ENCODE measurements at regions not wholly inside any gene's neighbourhood (a gene's known extent, or its start where the extent isn't known, plus 50 kb on each side); places are given as distances from the start of the nearest gene placed in this dataset.

DNA sequence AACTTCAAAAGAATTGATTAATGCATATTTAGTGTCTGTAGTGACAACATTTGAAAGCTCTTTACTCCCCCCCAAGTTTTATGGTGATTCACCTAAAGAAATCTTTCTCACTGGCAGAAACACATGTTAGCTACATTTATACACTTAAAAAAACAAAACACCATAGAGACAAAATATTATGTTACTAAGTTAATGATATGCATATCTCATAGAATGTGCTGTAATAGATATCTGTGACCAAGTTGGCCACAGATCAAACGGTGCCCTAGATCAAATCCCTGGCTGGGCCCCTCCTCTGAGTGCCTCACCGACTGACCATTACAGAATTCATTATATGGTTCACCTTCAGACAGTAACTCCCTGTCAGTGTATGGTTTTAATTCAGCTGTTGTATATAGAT, 322.1 kb upstream of the LYPLAL1 start:
- Mint-ChIP-seq H3K27me3 (ENCODE audit: low read depth) (peaks cover 4% of the 10 kb centered on the region), H3K27ac (peak overlapping the region; percentile 72 to 94 (median 73)), H3K36me3 (ENCODE audit: low read depth) (no peaks in the 10 kb centered on the region), H3K9me3 (peaks cover 2% of the 10 kb centered on the region), H3K4me3 (no peak overlapping the region), H3K4me1 (peaks cover 26% of the 10 kb centered on the region)
- TF ChIP-seq, protein P1, sequence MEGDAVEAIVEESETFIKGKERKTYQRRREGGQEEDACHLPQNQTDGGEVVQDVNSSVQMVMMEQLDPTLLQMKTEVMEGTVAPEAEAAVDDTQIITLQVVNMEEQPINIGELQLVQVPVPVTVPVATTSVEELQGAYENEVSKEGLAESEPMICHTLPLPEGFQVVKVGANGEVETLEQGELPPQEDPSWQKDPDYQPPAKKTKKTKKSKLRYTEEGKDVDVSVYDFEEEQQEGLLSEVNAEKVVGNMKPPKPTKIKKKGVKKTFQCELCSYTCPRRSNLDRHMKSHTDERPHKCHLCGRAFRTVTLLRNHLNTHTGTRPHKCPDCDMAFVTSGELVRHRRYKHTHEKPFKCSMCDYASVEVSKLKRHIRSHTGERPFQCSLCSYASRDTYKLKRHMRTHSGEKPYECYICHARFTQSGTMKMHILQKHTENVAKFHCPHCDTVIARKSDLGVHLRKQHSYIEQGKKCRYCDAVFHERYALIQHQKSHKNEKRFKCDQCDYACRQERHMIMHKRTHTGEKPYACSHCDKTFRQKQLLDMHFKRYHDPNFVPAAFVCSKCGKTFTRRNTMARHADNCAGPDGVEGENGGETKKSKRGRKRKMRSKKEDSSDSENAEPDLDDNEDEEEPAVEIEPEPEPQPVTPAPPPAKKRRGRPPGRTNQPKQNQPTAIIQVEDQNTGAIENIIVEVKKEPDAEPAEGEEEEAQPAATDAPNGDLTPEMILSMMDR (IDR thresholded peaks at IDR 0.05; ENCODE audit: unreplicated experiment in 3 of 3) = no peak

DNA sequence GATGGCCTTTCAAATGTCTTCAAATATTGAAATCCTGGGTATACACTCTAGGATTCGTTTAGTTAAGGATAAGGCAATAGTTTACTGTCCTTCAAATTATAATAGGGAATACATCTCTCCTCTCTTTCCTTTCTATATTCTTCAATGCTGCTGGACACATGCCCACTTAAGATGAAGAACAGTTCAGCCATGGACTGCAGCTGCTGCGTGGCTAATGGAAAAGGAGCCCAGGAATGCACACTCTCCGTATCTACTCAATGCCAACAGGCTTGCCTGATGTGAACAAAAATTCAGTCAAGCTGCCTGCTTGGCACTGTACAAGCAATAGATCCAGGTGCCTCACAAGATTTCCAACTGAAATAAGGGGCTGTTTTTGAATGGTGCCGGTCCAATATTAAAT, 321.2 kb upstream of the LYPLAL1 start:
- Mint-ChIP-seq H3K27me3 (ENCODE audit: low read depth) (peaks cover 4% of the 10 kb centered on the region), H3K9me3 (peaks cover 5% of the 10 kb centered on the region), H3K36me3 (ENCODE audit: low read depth) (no peaks in the 10 kb centered on the region), H3K4me1 (peaks cover 26% of the 10 kb centered on the region), H3K4me3 (no peak overlapping the region), H3K27ac (peak overlapping the region; percentile 72 to 94 (median 73))
- TF ChIP-seq, protein P1 (IDR thresholded peaks at IDR 0.05; ENCODE audit: unreplicated experiment in 3 of 3) = no peak

- peaks cover 12% of the 10 kb centered on the region for H3K4me1 Mint-ChIP-seq
- no peaks in the 10 kb centered on the region for H3K9me3 Mint-ChIP-seq
- TF ChIP-seq, protein P1 (IDR thresholded peaks at IDR 0.05; ENCODE audit: unreplicated experiment in 3 of 3) = no peak
- H3K27ac Mint-ChIP-seq = no peak overlapping the region
- H3K27me3 Mint-ChIP-seq (ENCODE audit: low read depth) = peaks cover 5% of the 10 kb centered on the region
- no peak overlapping the region for H3K4me3 Mint-ChIP-seq
- no peaks in the 10 kb centered on the region for H3K36me3 Mint-ChIP-seq (ENCODE audit: low read depth)
These were observed 309.7 kb upstream of the LYPLAL1 start for GRCh38 chr1:218863987-218864386.

DNA sequence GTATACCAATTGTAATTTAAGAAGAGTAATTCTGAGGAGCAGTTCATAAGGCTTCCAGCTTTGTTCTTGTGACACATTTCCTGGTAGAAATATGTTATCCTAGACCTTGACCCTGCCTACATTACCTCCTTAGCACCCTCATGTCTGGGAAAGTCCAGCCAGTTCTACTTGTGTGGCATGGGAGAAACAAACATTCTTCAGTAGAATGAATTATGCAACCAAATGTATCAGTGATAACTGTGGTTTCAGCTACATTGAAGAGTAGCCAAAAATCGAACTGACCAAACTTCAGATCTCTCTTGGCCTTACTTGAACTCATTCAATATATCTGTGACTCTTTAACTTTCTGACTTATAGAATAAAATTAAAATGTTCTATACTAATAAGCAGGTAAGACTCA, 308.1 kb upstream of the LYPLAL1 start:
- no peak overlapping the region for H3K4me3 Mint-ChIP-seq
- peaks cover 5% of the 10 kb centered on the region for H3K27me3 Mint-ChIP-seq (ENCODE audit: low read depth)
- no peaks in the 10 kb centered on the region for H3K36me3 Mint-ChIP-seq (ENCODE audit: low read depth)
- peaks cover 12% of the 10 kb centered on the region for H3K4me1 Mint-ChIP-seq
- H3K9me3 Mint-ChIP-seq = no peaks in the 10 kb centered on the region
- H3K27ac Mint-ChIP-seq = peak overlapping the region in 1 of 3 experiments; percentile 22
- TF ChIP-seq, protein P1 (IDR thresholded peaks at IDR 0.05; ENCODE audit: unreplicated experiment in 3 of 3) = no peak

DNA sequence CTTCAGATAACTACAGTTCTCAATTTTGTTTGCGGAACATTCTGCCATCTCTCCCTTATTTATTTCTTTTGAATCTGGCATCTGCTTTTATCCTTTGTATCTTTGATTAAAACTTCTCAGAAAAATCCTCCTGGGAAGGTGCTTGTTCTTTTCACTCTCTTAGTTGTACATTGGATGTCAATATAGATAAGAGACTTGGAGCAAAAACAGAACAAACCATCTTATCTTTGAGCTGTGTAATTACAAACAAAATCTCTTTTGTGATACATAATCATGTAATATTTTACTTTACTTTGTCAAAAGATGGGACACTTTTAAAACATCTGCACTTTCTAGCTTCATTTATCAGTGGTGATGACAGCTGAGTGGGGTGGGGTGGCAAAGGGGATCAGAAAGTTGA, 307.2 kb upstream of the LYPLAL1 start:
- no peaks in the 10 kb centered on the region for H3K36me3 Mint-ChIP-seq (ENCODE audit: low read depth)
- peak overlapping the region in 1 of 3 experiments; percentile 6 for H3K27ac Mint-ChIP-seq
- TF ChIP-seq, protein P1 (IDR thresholded peaks at IDR 0.05; ENCODE audit: unreplicated experiment in 3 of 3) = no peak
- no peak overlapping the region for H3K4me3 Mint-ChIP-seq
- peaks cover 3% of the 10 kb centered on the region for H3K9me3 Mint-ChIP-seq
- peaks cover 5% of the 10 kb centered on the region for H3K27me3 Mint-ChIP-seq (ENCODE audit: low read depth)
- H3K4me1 Mint-ChIP-seq = peaks cover 12% of the 10 kb centered on the region

DNA sequence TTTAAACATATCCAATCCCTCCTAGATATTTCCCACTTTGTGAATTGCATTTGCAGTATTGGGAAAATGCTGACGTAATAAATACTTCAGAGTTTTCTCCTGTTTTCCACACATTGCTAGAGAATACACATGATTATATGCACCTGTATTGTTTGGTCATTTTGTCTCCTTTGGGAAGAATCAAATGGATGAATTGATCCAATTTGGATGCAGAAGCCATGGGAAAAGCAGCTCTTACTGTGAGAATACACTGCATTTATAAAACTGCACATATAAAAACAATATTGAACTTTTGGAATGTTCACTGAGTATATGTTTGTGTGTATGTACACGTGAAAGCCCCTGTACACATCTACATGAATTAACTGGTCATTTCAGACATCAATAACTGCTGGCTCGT, 306.6 kb upstream of the LYPLAL1 start:
- Mint-ChIP-seq H3K4me3 (no peak overlapping the region), H3K9me3 (peaks cover 3% of the 10 kb centered on the region), H3K36me3 (ENCODE audit: low read depth) (no peaks in the 10 kb centered on the region), H3K27ac (no peak overlapping the region), H3K4me1 (peaks cover 12% of the 10 kb centered on the region), H3K27me3 (ENCODE audit: low read depth) (peaks cover 5% of the 10 kb centered on the region)
- TF ChIP-seq, protein P1 (IDR thresholded peaks at IDR 0.05; ENCODE audit: unreplicated experiment in 3 of 3) = no peak

Measured in nephron (organoid).